ENCODE measurements at regions not wholly inside any gene's neighbourhood (a gene's known extent, or its start where the extent isn't known, plus 50 kb on each side); places are given as distances from the start of the nearest gene placed in this dataset.
"Not testable (repeated sequence)": the region's sequence is repeated elsewhere in the genome, so short reads cannot be mapped to it uniquely, and the experiment has no call there.

- DNase-seq, result no peak
These were observed 659.9 kb downstream of the LTN1 start for GRCh38 chr21:28332796-28333195.

DNA sequence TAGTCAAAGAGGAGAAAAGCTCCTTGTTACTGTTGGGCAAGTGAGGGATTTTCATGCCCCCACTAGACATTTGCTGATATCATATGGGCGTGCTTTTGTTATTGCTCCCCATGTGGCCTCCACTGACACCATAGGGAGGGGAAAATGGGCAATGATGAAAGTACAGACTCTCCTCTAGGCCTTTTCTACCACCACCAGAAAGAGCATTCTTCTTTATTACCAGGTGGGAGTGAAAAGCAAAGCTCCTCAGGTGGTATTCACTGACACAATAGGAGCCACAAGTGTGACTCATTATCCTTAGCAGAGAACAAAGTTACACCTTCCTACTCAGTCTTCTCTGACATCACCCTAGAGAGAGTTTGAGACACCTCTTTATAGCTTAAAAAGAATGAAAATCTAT, 667.1 kb downstream of the LTN1 start:
- DNase-seq, result no peak

- DNase-seq, result no peak
These were observed 668.0 kb downstream of the LTN1 start for GRCh38 chr21:28324690-28325089.

DNA sequence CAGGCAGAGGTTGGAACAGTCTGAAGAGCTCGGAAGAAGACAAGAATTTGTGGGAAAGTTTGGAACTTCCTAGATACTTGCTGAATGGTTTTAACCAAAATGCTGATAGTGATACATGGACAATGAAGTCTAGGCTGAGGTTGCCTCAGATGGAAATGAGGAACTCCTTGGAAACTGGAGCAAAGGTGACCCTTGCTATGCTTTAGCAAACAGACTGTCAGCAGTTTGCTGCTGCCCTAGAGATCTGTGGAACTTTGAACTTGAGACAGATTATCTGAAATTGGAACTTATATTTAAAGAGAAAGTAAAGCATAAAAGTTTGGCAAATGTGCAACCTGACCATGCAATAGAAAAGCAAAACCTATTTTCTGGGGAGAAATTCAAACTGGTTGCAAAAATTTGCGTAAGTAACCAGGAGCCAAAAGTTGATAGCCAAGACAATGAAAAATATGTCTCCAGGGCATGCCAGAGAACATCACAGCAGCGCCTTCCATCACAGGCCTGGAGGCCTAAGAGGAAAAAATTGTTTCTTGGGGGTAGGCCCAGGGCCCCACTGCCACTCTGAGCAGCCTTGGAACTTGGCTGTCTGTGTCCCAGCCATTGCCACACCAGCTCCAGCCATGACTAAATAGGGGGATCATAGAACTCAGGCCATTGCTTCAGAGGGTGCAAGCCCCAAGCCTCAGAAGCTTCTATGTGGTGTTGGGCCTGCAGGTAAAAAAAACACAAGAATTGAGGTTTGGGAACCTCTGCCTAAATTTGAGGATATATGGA, 675.3 kb downstream of the LTN1 start:
- DNase-seq, result no peak

GRCh38 chr21:28311411-28312190, 681.1 kb downstream of the LTN1 start:
- DNase-seq, result no peak

- no peak for DNase-seq
These were observed 682.0 kb downstream of the LTN1 start for GRCh38 chr21:28310711-28311110.

GRCh38 chr21:28310171-28310685, 682.4 kb downstream of the LTN1 start:
- DNase-seq, result no peak

DNA sequence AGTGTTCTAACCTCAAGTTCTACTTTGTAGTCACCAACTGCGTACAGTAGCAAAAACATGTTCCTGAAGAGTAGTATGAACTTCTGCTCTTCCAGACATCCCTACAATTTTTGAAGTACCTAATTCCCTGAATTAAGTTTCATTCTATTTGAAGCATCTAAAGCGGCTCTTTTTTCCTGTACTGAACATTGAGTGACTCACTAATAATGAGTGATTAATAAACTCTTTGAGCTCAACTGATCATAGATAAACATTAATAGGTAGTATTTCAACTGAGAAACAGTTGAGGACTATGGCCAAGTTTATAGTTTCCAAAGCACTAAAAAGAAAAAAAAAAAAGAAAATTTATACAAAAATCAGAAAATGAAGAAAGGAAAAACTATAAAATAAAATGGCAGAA, 683.1 kb downstream of the LTN1 start:
- no peak for DNase-seq

GRCh38 chr21:28308516-28308915, 684.2 kb downstream of the LTN1 start:
- DNase-seq, result no peak

- no peak for DNase-seq
These were observed 692.7 kb downstream of the LTN1 start for GRCh38 chr21:28299946-28300345.

GRCh38 chr21:28298251-28298672, 694.4 kb downstream of the LTN1 start:
- DNase-seq, result no peak

DNA sequence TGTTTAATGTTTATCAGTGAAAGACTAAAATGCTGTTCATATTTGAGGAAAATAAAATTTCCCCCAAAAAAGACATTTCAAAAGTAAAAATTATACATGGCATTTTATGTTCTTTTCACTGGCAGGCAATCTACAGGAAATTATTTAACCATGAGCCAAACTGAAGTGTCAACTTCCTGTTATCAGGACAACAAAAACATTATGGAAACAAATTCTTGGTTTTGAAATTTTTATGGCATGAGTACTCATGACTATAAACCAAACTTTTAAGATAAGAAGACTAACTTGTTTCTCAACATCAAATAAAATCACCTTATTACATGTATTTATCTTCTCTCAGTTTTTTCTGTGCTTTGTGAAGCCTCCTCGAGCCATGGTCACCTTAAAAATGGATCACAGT, 698.6 kb downstream of the LTN1 start:
- no peak for DNase-seq

- no peak for DNase-seq
These were observed 708.8 kb downstream of the LTN1 start for GRCh38 chr21:28283641-28284490.

DNA sequence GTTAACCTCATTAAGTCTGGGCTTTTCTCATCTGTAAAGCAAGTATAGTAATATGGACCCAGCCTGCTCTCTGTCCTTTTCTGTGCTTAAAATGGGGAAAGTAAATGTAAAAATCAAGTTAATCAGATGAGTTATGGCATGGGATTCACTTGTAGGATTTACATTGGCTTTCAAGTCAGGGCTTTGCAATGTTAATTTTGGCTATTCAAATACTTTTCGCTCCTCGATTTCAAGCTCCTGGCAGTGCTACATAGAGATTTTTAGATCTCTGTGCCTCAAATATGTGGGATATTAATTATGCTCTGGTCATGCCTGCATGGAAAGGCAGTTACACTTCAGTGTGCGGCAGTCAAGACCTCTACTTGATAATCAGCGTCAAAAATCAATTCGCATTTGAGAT, 709.8 kb downstream of the LTN1 start:
- no peak for DNase-seq

- DNase-seq, result not testable (repeated sequence)
These were observed 711.3 kb downstream of the LTN1 start for GRCh38 chr21:28281357-28281756.

DNA sequence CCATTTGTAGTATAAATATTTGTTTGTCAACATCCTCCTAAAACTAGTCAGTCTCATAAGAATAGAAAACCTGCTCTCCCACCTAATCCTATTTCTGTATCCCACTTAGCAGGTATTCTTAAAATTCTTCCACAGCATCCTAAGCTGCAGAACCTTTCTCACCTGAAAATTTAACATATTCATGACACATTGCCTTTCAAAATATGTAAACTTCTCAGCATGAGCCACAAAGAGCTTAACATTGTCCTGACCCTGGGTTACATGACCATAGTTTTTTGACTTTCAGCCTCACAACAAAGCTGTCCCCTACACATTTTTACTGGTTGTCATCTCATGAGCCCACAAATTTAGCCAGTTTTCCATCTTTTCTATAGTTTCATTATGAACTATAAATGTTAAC, 712.1 kb downstream of the LTN1 start:
- DNase-seq, result no peak

GRCh38 chr21:28277324-28277723, 715.4 kb downstream of the LTN1 start:
- no peak for DNase-seq

DNA sequence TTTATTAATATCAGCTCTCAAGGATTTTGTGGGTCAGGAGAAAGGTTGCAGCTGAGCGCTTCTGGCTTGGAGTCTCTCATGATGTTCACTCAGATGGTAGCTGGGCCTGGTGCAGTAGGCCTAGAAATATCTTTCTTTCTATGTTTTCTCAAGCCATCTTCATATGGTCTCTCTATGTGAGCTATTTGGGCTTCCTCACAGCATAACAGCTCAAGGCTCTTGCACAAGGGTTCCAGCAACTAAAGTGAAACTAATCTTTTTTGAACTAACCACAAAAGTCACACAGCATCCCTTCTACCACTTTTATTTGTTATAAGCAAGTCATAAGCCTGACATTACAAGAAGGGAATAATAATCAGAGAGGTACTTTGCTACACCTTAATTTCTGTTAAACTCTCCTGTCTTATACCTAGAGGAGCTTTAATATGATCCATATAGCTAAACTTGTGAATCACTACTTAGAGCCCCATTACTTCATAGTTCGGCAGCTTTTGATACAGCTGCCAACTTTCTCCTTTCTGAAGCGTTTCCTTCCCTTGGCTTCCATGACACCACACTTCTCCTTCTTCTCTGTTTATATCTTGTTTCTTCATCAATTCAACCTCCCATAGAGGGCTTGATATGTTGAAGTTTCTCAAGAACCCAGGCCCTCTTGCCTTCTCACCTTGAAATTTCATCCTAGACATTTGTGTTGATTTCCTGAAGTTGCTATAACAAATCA, 720.2 kb downstream of the LTN1 start:
- no peak for DNase-seq

- DNase-seq, result no peak
These were observed 723.5 kb downstream of the LTN1 start for GRCh38 chr21:28269173-28269572.

DNA sequence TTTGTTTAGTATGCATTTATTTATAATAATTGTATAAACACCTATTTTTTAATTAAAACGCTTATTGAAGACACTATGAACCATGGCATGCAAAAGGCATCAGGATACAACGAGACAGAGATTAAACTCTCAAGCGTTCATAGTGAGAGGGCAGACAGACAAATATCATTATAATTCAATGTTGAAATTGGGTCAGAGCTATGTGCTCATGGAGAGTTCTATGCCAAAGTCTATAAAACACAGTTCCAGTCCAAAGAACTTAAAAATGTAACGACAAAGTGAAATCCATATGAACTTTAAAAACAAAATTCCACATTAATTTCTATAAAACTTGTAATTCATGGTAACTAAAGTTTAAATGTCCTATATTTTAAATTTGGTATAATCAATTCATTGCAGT, 724.0 kb downstream of the LTN1 start:
- DNase-seq, result no peak

GRCh38 chr21:28267449-28267848, 725.2 kb downstream of the LTN1 start:
- DNase-seq, result no peak

DNA sequence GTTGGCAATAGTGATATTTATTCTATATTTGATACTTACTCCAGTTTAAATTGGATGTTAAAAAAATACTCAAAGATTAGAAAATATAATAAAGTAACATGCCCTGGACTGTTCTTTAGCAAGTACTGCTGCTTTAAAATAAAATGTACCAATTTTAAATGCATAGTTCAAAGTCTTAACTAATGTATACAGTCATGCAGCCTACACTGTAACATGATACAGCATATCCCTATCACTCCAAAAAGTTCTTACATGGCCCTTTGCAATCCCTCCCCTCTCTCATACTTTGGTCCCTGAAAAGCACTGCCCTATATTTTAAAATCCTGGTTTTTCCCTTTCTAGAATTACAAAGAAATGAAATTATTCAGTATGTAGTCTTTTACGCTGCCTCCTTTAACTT, 726.6 kb downstream of the LTN1 start:
- DNase-seq, result no peak

DNA sequence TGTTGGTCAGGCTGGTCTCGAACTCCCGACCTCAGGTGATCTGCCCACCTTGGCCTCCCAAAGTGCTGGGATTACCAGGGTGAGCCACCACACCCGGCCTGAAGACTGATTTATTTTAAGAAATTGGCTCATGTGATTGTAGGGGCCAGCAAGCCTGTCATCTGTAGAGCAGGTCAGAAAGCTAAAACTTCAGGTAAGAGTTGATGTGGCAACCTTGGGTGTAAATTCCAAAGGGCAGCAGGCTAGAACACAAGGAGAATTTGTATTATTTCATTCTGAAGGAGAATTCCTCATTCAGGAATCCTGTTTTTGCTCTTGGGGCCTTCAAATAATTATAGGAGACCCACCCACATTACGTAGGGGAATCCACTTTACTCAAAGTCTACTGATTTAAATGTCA, 728.7 kb downstream of the LTN1 start:
- DNase-seq, result no peak
